ENCODE measurements at regions not wholly inside any gene's neighbourhood (a gene's known extent, or its start where the extent isn't known, plus 50 kb on each side); places are given as distances from the start of the nearest gene placed in this dataset.

DNA sequence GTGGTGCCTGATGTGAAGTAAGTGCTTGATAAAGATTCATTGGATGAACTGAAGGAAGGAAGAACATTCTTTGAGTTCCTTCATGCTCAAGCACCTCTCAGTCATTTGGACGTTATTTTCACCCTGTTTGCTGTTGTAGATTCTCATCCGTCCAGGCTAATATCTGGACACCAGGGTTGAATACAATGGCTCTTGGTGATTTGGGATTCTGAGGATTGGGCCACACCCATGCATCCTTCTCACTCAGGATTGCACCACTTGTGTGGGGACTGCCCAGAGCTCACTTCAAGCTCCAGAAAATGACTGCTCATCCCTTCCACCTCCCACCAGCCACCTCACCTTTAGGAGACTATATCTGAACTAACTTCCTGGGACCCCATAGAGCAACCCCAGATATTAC, 117.1 kb upstream of the IPO9 start:
- DNase-seq, result no peak

DNA sequence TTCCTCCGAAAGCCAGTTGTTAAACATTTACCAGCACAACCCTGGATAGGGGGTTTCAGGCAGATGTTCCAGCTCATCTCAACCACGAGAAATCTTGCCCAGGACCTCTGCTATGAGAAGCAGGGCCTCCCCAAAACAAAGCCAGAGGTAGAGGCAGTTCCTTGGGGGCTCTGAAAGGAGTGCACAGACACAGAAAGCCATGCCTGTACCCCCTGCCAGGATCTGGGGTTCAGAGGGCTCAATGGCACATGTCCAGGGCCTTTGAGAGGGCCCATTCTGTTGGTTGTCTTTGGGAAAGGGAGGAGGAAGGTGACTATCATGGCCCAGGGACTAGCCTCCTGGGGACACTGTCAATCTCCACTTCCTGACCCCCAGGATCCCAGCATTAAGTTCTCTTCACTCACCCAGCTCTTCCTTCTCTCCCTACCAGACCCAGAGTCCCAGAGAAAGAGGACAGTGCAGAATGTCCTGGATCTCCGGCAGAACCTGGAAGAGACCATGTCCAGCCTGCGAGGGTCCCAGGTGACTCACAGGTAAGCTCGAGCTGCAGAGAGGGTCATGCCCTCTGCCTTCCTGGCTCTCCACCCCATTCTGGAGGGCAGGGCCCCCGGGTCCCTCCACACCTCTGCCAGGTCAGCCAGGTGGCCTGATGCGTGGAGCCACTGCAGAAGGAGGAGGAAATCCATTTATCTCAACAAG, 116.4 kb upstream of the IPO9 start:
- no peak for DNase-seq

DNA sequence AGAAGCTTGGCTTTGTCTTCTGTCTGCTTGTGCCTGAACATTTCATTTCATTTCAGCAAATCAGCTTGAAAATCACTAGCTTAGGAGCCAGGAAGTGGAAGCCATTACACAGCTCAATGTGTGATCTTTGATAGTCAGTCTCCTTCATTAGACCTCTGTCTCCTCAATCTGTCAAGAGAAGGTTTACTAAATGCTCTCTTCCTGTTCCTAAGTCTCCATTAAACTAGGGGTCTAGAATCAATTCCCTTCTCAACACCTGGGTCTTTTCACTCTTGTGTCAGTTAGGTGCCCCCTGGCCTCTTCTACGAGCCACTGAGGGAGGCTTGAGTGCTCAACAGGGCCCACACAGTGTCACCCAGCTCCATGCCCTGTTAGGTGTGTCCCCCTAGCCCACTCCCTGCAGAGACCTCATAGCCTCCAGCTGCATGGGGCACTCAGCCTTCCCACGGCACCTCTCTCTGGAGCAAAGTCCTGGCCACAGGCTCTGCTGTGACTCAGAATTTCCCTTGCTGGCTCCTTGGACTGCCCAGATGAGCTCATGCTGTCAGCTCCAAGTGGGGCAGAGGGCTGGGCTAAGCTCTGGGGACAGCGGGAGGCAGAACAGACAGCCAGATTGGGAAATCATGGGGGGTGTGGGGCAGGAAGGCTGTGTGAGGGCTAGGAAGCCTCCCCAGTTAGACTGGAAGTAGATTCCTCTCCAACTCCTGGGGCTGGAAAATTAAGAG, 115.7 kb upstream of the IPO9 start:
- DNase-seq, result peak; percentile 4

DNA sequence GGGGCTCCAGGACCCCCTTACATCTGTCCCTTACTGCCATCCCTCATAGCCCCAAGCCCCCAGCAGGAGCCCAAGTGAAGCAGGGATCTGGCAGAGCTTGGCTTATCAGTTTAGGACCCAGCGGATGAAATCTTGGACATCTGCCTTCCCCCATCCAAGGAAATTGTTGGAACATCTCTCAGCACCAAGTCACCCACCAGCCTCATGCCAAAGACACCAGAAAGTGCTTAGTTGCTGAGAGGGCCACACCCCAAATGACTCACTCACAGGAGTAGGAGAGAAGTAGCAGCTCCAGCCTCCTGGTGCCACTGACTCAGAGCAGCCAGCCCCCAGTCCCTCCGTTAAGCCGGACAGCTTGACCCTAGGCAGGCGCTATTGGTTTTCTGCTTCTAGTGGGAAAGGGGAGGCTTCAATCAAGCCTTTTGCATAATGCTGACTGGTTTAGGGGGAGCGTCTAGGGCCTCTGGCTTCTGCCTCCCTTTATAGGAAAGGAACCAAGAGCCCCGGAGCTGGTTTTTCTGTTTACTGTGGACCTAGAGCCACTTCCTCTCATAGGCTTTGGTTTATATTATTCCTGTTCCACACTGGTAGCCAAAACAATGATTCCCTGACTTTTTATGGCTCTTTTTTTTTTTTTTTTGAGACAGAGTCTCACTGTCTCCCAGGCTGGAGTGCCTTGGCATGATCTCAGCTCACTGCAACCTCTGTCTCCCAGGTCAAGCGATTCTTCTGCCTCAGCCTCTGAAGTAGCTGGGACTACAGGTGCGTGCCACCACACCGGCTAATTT, 114.2 kb upstream of the IPO9 start:
- no peak for DNase-seq

DNA sequence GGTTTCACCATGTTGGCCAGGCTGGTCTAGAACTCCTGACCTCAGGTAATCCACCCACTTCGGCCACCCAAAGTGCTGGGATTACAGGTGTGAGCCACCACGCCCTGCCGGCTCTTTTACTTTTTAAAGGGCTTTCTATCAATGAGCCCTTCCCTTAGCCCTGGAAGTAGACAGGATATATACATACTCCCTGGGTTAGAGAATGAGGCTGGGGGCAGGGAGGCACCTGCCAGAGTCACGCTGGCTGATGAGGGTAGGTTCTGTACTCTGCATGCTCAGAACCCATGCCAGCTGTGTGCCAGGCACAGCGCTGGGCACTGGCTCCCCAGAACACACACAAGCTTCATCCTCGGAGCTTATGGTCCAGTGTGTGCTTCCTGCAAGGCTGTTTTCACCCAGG, 113.6 kb upstream of the IPO9 start:
- DNase-seq, result no peak

DNA sequence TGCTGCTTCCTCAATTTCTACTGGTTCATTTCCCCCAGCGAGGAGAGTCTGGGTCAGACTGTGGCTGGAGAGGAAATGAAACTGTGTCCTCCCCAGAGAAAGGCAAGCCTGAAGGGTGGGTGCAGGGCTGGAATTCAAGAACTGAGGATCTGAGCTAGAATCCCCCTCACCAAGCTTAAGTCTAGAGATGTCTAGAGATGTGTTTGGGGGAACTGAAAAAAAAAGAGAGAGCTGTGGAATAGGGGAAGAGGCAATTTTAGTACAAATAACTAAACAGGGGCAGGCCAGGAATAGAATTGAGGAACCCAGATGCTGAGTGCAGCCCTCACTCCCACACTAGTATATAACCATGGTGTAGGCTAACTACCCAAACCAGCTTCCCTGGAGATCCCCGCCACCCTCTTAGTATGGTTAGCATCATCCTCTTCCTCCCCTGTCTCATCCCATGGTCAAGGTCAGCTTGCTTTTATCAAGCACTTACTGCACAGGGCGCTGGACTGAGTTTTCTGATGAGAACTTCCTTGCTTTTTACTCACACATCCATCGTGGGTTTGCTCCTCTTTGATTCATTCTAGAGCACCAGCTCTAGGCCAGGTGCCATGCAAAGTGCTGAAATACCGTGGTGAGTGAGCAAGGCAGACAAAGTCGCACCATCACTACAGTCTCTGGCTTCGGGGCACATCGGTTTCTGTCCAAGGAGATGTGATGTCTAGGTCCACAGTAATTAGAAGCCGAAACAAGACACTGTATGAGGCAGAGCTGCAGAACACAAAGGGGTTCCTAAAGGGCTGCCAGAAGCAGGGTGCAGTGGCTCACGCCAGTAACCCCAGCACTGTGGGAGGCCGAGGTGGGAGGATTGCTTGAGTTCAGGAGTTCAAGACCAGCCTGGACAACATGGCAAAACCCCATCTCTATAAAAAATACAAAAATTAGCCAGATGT, 112.9 kb upstream of the IPO9 start:
- no peak for DNase-seq

DNA sequence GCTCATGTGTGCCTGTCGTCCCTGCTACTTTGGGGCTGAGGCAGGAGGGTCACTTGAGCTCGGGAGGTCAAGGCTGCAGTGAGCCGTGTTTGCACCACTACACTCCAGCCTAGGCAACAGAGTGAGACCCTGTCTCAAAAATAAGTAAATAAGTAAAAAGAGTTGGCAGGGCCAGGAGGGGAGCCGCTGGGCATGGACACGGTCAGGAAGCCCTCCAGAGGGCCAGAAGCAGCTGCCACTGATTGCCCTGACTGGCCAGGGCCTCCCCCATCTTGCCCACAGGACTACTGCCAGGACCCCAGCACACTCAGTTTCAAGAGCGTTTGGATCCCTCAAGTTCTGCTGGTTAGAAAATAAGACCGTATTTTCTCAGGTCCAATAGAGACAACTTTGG, 112.2 kb upstream of the IPO9 start:
- no peak for DNase-seq

DNA sequence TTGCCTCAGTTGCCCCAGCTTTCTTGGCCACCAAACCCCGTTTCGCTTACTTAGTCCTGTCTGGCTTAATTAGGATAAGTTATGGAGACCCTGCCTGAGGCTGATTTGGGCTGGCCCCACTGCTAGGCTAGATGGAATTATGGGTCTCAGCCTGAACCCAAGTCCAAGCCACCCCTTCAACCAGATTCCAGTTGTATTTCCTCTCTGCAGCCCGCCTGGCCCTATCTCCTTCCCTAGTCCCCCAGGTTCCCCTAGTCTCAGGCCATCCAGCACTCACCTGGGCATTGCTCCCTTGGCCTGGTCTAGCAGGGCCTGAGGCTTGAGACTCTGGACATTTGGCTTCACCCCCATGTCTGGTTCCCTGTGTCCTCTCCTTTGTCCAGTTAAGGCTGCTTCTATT, 111.7 kb upstream of the IPO9 start:
- DNase-seq, result no peak

DNA sequence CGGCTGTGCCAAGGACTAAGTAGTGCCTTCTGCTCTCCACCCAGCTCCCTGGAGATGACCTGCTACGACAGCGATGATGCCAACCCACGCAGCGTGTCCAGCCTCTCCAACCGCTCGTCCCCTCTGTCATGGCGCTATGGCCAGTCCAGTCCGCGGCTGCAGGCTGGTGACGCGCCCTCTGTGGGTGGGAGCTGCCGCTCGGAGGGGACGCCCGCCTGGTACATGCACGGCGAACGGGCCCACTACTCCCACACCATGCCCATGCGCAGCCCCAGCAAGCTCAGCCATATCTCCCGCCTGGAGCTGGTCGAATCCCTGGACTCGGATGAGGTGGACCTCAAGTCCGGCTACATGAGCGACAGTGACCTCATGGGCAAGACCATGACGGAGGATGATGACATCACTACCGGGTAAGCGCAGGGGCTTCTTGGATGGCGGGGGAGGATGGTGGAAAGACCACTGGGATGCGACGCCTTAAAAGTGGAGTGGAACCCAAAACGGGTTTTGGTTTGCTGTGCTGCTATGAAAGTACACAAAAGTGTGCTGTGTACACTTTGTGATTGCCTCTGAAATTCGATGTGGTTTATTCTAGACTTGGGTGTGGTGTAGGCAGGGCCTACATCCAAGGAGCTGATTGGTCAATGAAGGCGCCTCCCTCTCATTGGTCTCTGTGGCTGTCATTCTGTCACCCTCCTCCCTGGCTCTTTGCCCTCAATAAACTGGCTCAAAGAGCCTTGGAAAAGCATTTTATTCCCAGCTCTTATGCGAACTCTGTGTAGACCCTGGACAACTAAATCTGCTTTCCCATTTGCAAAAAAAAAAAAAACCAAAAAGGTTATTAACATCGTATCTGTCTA, 110.4 kb upstream of the IPO9 start:
- no peak for DNase-seq

DNA sequence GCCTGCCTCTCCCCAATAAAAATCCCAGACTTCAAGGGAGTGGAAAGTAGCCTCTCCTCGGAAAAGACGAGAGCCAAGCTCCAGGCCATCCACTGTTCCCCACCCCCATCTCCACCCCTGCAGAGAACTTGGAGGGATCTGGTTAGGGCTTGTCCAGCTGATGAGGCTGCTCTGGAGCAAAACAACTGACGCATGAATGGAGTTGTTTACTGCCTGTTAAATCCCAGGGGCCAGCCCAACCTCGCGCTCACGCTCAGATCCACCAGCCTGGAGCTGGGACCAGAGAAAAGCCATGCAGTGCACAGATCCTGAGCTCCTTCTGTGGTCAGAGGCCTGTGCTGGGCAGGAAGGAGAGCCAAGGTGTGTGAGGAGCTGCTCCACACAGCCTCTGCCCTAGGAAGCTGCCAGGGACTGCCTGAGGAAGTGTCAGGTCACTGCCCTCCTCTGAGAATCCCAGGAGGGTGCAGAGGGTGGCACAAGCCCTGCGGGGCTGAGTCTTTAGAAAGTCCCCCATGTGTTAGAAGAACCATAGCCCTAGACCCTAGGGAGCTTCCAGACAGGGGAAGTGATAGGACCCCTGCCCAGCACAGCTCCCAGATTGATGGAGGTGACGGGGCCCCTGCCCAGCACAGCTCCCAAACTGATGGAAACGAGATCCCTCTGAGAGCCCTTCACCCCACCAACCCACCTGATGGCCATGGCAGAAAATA, 109.0 kb upstream of the IPO9 start:
- no peak for DNase-seq

DNA sequence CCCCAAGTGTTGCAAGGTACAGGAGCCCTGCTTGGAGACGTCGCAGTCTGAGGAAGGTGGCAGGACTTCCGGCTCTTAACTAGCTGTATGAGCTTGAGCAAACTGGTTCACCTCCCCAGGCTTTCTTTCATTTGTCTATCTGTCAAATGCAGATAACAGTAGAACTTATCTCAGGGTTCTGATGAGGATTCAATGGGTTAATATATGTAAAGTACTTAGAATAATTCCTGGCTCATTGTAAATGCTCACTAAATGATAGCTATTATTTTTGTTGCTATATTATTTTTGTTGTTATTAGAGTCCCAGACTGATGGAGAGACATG, 108.5 kb upstream of the IPO9 start:
- no peak for DNase-seq

DNA sequence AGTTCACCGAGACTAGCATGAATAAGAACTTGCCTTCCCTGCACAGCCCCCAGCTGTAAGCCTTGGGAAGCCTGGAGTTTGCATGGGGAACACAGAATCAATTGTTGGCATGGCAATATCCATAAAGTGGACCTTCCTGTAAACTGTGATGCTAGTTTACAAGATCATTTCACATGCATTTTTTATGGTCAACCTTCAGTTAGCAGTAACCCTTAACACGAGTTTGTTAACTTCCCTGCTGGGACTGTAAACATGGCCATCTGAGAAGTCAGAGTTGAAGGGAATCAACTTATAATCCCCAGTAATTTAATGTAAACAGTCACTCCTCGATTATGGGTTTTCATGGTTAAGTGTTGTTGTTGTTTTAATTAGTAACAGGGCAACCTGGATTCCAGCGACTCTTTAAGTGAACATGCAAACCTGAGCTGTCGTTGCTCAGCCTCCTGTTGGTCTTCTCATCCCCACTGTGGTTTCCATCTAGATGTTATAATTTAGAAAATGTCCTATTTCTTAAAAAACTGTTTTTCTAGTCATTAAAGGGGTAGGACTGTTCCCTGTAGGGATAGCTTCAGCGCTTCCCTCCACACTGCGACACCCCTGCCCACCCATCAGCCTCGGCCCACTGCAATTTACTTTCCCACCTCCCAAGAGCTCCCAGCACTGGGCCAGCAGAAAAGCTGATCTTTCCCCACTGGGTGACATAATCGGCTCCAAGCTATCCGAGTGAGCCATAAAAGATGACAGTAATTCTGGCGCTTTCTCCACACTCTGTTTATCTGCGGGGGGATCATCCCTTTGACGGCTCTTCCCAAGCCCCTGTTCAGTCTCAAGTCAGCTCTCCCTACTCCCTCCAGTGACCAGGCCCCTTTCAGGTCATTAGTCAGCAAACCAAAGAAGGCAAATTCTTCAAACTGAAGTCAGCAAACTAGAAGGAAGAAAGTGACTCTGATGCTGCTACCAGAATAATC, 107.6 kb upstream of the IPO9 start:
- DNase-seq, result no peak

DNA sequence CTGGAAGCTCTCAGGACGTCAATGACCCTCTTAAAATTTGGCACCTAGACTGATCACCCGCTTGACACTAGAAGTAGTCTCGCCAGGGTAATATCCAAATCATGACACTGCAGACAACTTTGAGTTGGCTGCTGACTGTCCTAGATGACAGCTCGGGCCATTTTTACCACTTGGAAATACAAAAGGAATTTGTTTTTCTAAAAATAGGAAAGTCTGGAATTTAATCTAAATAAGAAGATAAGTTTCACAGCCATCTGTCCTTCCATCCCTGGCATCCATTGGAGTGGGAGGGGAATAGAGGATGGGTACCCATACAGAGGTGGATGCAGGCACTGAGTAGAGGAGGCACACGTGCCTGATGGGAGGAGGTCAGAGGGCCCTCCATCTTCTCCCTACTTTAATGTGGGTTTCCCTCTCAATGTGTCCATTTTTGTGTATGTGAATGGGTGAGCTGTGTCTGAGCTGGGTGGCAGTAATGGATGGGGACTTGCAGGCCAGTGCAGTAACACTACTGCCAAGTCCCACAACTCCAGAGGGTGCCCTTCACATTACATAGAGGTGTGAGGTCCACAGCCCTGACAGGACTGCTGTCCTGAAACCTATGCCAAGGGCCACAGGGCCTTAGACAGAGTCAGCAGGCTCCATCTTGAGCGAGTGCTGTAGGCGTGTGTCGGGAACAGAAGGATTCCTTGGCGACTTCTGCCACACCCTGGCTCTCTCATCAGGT, 104.8 kb upstream of the IPO9 start:
- no peak for DNase-seq

DNA sequence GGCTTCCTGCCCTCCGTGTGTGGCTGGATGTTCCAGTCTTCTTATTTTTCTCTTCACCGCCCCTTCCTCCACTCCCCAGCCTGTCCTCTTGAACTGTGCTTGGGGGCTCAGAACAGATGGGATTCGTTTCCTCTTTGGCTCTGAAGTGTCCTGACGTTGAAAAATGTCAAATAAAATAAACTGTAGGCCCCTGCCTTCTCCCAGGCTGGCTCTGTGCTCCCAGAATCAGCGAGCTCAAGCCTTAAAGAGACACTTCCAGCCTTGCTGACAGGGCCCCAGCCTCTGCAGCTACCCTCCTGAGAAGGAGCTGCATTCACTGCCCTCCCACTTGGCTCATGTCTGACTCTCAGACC, 104.2 kb upstream of the IPO9 start:
- DNase-seq, result no peak

DNA sequence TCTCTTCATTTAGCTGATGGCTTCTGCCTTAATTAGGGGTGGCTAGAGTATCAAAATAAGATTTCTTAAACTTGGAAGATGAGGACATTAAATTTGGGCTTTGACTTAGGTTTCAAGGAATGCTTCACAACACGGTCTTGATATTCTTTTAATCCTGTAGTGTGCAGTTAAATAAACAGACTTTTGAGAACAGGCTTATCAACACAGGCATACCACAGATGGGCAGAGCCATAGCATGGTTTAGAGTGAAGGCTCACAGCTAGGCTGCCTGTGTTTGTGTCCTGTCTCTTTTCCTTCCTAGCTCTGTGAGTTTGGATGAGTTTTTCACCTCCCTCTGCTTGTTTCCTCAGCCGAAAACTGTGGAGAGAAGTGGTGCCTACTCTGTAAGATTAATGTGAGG, 102.3 kb upstream of the IPO9 start:
- DNase-seq, result no peak

DNA sequence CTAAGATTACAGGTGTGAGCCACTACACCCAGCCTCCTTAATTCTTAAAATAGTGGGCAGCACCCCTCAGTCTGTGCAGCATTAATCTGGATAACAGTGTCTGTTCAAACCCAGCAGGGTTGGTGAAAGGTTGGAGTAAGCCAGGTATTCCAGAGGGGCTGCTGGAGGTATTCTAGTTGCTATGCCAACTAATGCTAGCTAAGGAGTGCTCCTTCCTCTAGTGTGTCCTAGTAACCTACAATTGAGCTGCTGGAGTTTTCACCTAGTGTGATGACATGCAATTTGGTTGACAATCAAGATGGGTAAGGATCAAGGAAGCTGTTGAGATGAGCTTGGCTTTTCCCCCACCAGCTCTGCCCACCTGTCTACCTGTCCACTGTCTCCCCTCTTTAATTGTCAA, 100.2 kb upstream of the IPO9 start:
- DNase-seq, result no peak

DNA sequence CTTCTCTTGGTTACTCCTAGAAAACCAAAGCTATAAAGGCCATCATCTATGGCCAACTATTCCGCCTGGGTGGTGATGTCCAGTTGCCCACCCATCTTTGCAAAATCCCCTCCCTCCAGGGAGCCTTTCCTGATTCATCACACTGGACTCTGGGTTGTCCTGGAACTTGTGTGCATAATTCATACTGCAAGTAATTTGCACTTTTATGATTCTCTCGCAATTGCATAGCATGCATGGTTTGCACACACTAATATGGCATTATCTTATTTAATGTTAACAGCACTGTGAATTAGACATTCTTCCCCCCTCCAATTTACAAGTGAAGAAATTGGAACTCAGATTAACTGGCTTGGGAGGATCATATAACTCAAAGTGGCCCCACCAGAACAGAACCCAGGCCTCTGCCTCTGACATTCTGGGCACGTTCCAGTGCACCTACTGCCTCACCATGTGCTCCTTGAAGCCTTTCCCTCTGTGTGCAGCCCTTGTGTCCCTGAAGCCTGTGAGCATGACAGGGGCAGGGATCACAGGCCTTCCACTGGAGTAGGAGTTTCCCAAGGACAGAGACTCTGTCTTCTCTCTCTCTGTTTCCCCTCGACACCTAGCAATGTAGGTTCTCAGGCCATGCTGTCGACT, 98.9 kb upstream of the IPO9 start:
- no peak for DNase-seq

DNA sequence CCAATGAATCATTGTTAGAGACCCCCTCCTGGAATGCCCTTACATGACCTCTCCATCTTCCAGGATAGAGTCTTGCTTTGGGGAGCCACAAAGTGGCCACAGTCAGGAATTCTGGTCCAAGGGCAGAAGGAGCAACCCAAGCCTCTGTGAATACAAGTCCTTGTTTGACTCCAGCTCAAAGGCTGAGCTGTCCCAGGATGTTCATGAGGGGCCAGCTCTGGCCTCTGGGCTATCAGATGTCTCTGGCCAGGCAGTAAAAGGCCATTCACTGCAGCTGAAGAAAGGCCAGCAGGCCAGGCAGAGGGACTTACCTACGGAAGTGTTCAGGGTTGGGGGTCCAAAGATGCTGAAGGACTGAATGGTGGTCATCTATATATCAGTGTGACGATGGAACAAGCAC, 98.3 kb upstream of the IPO9 start:
- DNase-seq, result no peak

DNA sequence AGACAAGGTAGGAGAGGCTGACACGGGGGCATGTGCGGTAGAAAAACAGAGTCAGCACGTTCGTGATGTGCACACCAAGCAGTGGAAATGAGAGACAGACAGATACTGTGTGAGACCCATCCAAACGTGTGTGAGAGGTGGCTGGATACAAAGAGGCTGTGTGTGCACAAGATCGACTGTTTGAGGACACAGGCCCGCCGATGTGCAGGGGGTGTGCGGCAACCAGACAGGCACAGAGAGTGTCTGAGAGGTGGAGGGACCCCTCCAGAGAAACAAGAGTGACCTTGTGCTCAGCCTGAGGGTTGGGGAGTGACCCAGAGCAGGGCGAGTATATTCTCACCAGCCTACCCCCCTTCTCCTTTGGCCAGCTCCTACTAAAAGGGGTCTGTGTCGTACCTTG, 97.8 kb upstream of the IPO9 start:
- no peak for DNase-seq
